IMR-90 (cell line): ENCODE measurements at regions not wholly inside any gene's neighbourhood (a gene's known extent, or its start where the extent isn't known, plus 50 kb on each side); places are given as distances from the start of the nearest gene placed in this dataset.

Experiments used
- ATAC-seq: fragments of 200-7000 bp; cut with Tn5 transposase; 2 replicates; pipeline ENCODE4 v1.9.1; 2020; ENCODE audit warnings: low read depth, mild to moderate bottlenecking, moderate library complexity
- BruUV-seq: library from RNA; stranded (reverse); fragments of 400-500 nt; replicated peaks from 2 replicates; lab custom pipeline; 2021; lab: Mats Ljungman, UMichigan
- CTCF ChIA-PET: fragments of 300-600 bp; formaldehyde crosslinking; extraction: SDS; loops from one replicate; lab custom pipeline; 2021; ENCODE audit warnings: antibody characterized with exemption; lab: Yijun Ruan, JAX
- POLR2A ChIA-PET: fragments of 300-600 bp; sonication (Branson Sonifier 250); formaldehyde crosslinking; loops from one replicate; lab custom pipeline; 2022; ENCODE audit warnings: antibody characterized with exemption; ENCODE audit not compliant: unreplicated experiment; lab: Charles Lee
- DNase-seq: peaks from one replicate; pipeline ENCODE4 v3.0.0; 2013
- H2AFZ ChIP-seq: replicated peaks from 2 replicates; pipeline ENCODE3; 2013; ENCODE audit warnings: low read length, mild to moderate bottlenecking; ENCODE audit not compliant: poor library complexity
- H2AK5ac ChIP-seq: 2 replicates; pipeline ENCODE4 v1.6.1; 2013; ENCODE audit warnings: low read depth, low read length, inconsistent platforms
- H2AK9ac ChIP-seq: replicated peaks from 2 replicates; pipeline ENCODE3; 2013; ENCODE audit warnings: mild to moderate bottlenecking, low read depth, low read length, moderate library complexity; ENCODE audit not compliant: poor library complexity
- H2BK120ac ChIP-seq: 2 replicates; pipeline ENCODE4 v1.6.1; 2013; ENCODE audit warnings: low read depth, low read length, inconsistent platforms
- H2BK15ac ChIP-seq: 3 replicates; pipeline ENCODE4 v1.6.1; 2013; ENCODE audit warnings: low read depth, low read length, inconsistent platforms
- H2BK20ac ChIP-seq: 2 replicates; pipeline ENCODE4 v1.6.1; 2013; ENCODE audit warnings: low read depth, mild to moderate bottlenecking, inconsistent platforms, low read length, moderate library complexity
- H2BK5ac ChIP-seq: 2 replicates; pipeline ENCODE4 v1.6.1; 2013; ENCODE audit warnings: mild to moderate bottlenecking, low read depth, low read length, inconsistent platforms; ENCODE audit not compliant: poor library complexity, severe bottlenecking
- H3K14ac ChIP-seq: replicated peaks from 2 replicates; pipeline ENCODE4 v1.6.1; 2013; ENCODE audit warnings: low read depth, low read length, inconsistent platforms
- H3K18ac ChIP-seq: 2 replicates; pipeline ENCODE4 v1.6.1; 2013; ENCODE audit warnings: low read depth, low read length, control low read depth
- H3K23ac ChIP-seq: 2 replicates; pipeline ENCODE4 v1.6.1; 2013; ENCODE audit warnings: low read depth, low read length, inconsistent platforms
- H3K27ac ChIP-seq: 2 replicates; pipeline ENCODE4 v1.5.1; 2013; ENCODE audit warnings: mild to moderate bottlenecking, control low read depth, low read length; ENCODE audit not compliant: insufficient read depth
- H3K27me3 ChIP-seq: 2 replicates; pipeline ENCODE4 v1.6.1; 2013; ENCODE audit warnings: low read length; ENCODE audit not compliant: control insufficient read depth, insufficient read depth
- H3K36me3 ChIP-seq: 2 replicates; pipeline ENCODE4 v1.6.1; 2013; ENCODE audit warnings: low read length, mixed read lengths; ENCODE audit not compliant: control insufficient read depth, insufficient read depth
- H3K4ac ChIP-seq: 2 replicates; pipeline ENCODE4 v1.6.1; 2013; ENCODE audit warnings: low read depth, low read length, inconsistent platforms
- H3K4me1 ChIP-seq: 2 replicates; pipeline ENCODE4 v1.6.1; 2013; ENCODE audit warnings: low read length, mixed read lengths; ENCODE audit not compliant: control insufficient read depth, insufficient read depth
- H3K4me2 ChIP-seq: 2 replicates; pipeline ENCODE4 v1.6.1; 2013; ENCODE audit warnings: low read depth, mild to moderate bottlenecking, control low read depth, low read length, moderate library complexity
- H3K4me3 ChIP-seq: 2 replicates; pipeline ENCODE4 v1.5.1; 2013; ENCODE audit warnings: low read depth, mild to moderate bottlenecking, control low read depth, low read length, moderate library complexity; ENCODE audit not compliant: insufficient read depth
- H3K56ac ChIP-seq: 2 replicates; pipeline ENCODE4 v1.6.1; 2013; ENCODE audit warnings: low read length, inconsistent platforms; ENCODE audit not compliant: insufficient read depth; ENCODE audit errors: extremely low read depth
- H3K79me1 ChIP-seq, 2 experiments: 2 replicates each; pipeline ENCODE4 v1.6.1; 2013; ENCODE audit warnings: low read length in 2 of 2, inconsistent platforms in 1 of 2, low read depth in 1 of 2
- H3K9ac ChIP-seq: 2 replicates; pipeline ENCODE4 v1.6.1; 2013; ENCODE audit warnings: low read depth, low read length, control low read depth
- H3K9me1 ChIP-seq: 2 replicates; pipeline ENCODE4 v1.6.1; 2013; ENCODE audit warnings: low read length, inconsistent platforms; ENCODE audit not compliant: insufficient read depth
- H3K9me3 ChIP-seq: 2 replicates; pipeline ENCODE4 v1.6.1; 2013; ENCODE audit warnings: low read length; ENCODE audit not compliant: control insufficient read depth, insufficient read depth
- H4K20me1 ChIP-seq: 2 replicates; pipeline ENCODE4 v1.6.1; 2013; ENCODE audit warnings: low read length, inconsistent platforms; ENCODE audit not compliant: insufficient read depth
- H4K5ac ChIP-seq: 2 replicates; pipeline ENCODE4 v1.6.1; 2013; ENCODE audit warnings: mild to moderate bottlenecking, low read depth, low read length, control low read depth
- H4K8ac ChIP-seq, 2 experiments: 2 replicates each; pipeline ENCODE4 v1.6.1; 2013; ENCODE audit warnings: low read depth in 2 of 2, low read length in 2 of 2, control low read depth in 1 of 2, inconsistent platforms in 1 of 2
- H4K91ac ChIP-seq: 2 replicates; pipeline ENCODE4 v1.6.1; 2013; ENCODE audit warnings: low read depth, low read length, inconsistent platforms; ENCODE audit not compliant: insufficient read depth
- BHLHE40 ChIP-seq: fragments of 150-350 bp; IDR thresholded peaks from 2 replicates; pipeline ENCODE4 v1.6.1; 2016; ENCODE audit warnings: mild to moderate bottlenecking, low read depth, low read length
- CEBPB ChIP-seq: IDR thresholded peaks from 2 replicates; pipeline ENCODE4 v1.6.1; 2012; ENCODE audit warnings: low read depth, low read length, improper control_type of control experiment
- CHD1 ChIP-seq: IDR thresholded peaks from 2 replicates; pipeline ENCODE4 v1.6.1; 2012; ENCODE audit warnings: low read depth, low read length, improper control_type of control experiment
- ELK1 ChIP-seq: fragments of 150-350 bp; IDR thresholded peaks from 2 replicates; pipeline ENCODE4 v1.6.1; 2016; ENCODE audit warnings: low read depth, mild to moderate bottlenecking, low read length, moderate library complexity, borderline replicate concordance
- FOS ChIP-seq: fragments of 150-350 bp; IDR thresholded peaks from 2 replicates; pipeline ENCODE4 v1.6.1; 2016; ENCODE audit warnings: low read depth, low read length
- MAFK ChIP-seq: IDR thresholded peaks from 2 replicates; pipeline ENCODE4 v1.6.1; 2012; ENCODE audit warnings: low read depth, low read length, improper control_type of control experiment
- MAZ ChIP-seq: IDR thresholded peaks from 2 replicates; pipeline ENCODE4 v1.6.1; 2012; ENCODE audit warnings: low read depth, mild to moderate bottlenecking, low read length, improper control_type of control experiment, moderate library complexity, borderline replicate concordance
- MXI1 ChIP-seq: IDR thresholded peaks from 2 replicates; pipeline ENCODE4 v1.6.1; 2012; ENCODE audit warnings: low read depth, mild to moderate bottlenecking, low read length, moderate library complexity, borderline replicate concordance
- NFE2L2 ChIP-seq: fragments of 150-350 bp; IDR thresholded peaks from 2 replicates; pipeline ENCODE4 v1.6.1; 2016; ENCODE audit warnings: low read depth, mild to moderate bottlenecking, low read length
- POLR2A ChIP-seq: IDR thresholded peaks from 2 replicates; pipeline ENCODE4 v1.6.1; 2012; ENCODE audit warnings: mild to moderate bottlenecking, low read depth, low read length
- RAD21 ChIP-seq: IDR thresholded peaks from 2 replicates; pipeline ENCODE4 v1.6.1; 2012; ENCODE audit warnings: low read length, improper control_type of control experiment
- RCOR1 ChIP-seq: IDR thresholded peaks from 2 replicates; pipeline ENCODE4 v1.6.1; 2012; ENCODE audit warnings: mild to moderate bottlenecking, low read length, improper control_type of control experiment; ENCODE audit not compliant: insufficient replicate concordance
- RFX5 ChIP-seq: IDR thresholded peaks from 2 replicates; pipeline ENCODE4 v1.8.0; 2012; ENCODE audit warnings: low read depth, mild to moderate bottlenecking, low read length, moderate library complexity
- SMC3 ChIP-seq: fragments of 150-350 bp; IDR thresholded peaks from 2 replicates; pipeline ENCODE4 v1.6.1; 2016; ENCODE audit warnings: low read depth, mild to moderate bottlenecking, antibody characterized with exemption, low read length, moderate library complexity
- USF2 ChIP-seq: fragments of 150-350 bp; IDR thresholded peaks from 2 replicates; pipeline ENCODE4 v1.6.1; 2017; ENCODE audit warnings: mild to moderate bottlenecking, antibody characterized with exemption, low read length, low read depth
- WGBS, 2 experiments: methylation state at CpG; one replicate each; pipeline versions ENCODE4 v1.1.5 to v1.1.7; 2013; ENCODE audit warnings: missing lambda C conversion rate in 2 of 2; ENCODE audit not compliant: insufficient read length in 1 of 2; ENCODE audit errors: extremely low coverage in 2 of 2; 5-methylcytosine and 5-hydroxymethylcytosine counted together
- dilution Hi-C: fragments of 300-500 bp; cut with HindIII; formaldehyde crosslinking; loops from one replicate; pipeline ENCODE4 v1.14.3; 2018; ENCODE audit warnings: low sequenced_read_pairs; ENCODE audit not compliant: unreplicated experiment
- in situ Hi-C: fragments of 300-500 bp; cut with MboI; formaldehyde crosslinking; loops from 3 replicates; pipeline ENCODE4 v1.14.3; 2019; ENCODE audit warnings: low sequenced_read_pairs, inconsistent platforms, mixed read lengths
- intact Hi-C: fragments of 100-400 bp; cut with micrococcal nuclease; formaldehyde crosslinking; loops from 2 replicates; pipeline ENCODE4 v1.10.0; 2022
- TF ChIP-seq, protein P1 (sequence below): conservative IDR thresholded peaks from 2 replicates; pipeline ENCODE4 v1.5.1; 2012; ENCODE audit warnings: mild to moderate bottlenecking, low read depth, low read length, improper control_type of control experiment

DNA sequence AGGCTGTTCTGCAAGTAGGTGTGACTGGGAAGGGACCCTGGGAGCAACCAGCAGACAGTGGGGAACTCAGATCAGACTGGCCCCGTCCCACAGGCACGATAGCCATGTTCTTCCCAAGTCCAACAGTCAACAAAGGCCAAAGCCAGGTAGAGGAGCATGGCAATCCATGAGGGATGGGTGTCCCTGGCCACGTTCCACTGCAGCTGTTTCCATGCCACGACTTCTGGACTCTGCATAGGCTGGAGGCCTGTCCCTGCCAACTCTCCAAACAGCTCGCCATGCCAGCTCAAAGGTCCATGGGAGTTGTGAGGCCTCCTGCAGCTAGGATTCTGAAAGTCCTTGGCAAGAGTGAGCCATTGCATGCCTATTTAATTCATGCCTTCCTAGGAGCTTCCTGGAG is 459.8 kb downstream of the CDH8 start:
- Histone ChIP-seq H3K14ac (no peak overlapping the region), H3K4me2 (no peak overlapping the region), H2BK120ac (no peak overlapping the region), H2BK20ac (no peak overlapping the region), H3K27me3 (no peaks in the 10 kb centered on the region), H2BK5ac (no peak overlapping the region), H2BK15ac (no peak overlapping the region), H3K9me3 (peaks cover 13% of the 10 kb centered on the region; the same call in 1 of the 2 replicates), H2AK5ac (no peak overlapping the region), H3K9me1 (no peaks in the 10 kb centered on the region), H2AK9ac (no peak overlapping the region), H3K36me3 (no peaks in the 10 kb centered on the region), H3K56ac (no peak overlapping the region), H4K8ac (no peak overlapping the region), H4K5ac (no peak overlapping the region), H4K20me1 (no peaks in the 10 kb centered on the region), H3K23ac (no peak overlapping the region), H3K79me1 (no peaks in the 10 kb centered on the region), H3K9ac (no peak overlapping the region), H3K4ac (no peak overlapping the region), H3K18ac (no peak overlapping the region), H3K27ac (no peak overlapping the region), H3K4me3 (no peak overlapping the region), H3K4me1 (no peaks in the 10 kb centered on the region), H4K91ac (no peak overlapping the region), H2AFZ (no peak overlapping the region)
- no peak for ATAC-seq
- intact Hi-C loops (no loop called here), in situ Hi-C loops (no loop called here), dilution Hi-C loops (no loop called here)
- POLR2A ChIA-PET: no interaction called here
- no peak for DNase-seq
- CTCF ChIA-PET: no interaction called here
- TF ChIP-seq CHD1 (no peak), BHLHE40 (no peak), RAD21 (no peak), CEBPB (no peak), RCOR1 (no peak), POLR2A (no peak), ELK1 (no peak), MAZ (no peak), NFE2L2 (no peak), USF2 (no peak), MAFK (no peak), RFX5 (no peak), MXI1 (no peak), FOS (no peak), SMC3 (no peak)
- TF ChIP-seq, protein P1, sequence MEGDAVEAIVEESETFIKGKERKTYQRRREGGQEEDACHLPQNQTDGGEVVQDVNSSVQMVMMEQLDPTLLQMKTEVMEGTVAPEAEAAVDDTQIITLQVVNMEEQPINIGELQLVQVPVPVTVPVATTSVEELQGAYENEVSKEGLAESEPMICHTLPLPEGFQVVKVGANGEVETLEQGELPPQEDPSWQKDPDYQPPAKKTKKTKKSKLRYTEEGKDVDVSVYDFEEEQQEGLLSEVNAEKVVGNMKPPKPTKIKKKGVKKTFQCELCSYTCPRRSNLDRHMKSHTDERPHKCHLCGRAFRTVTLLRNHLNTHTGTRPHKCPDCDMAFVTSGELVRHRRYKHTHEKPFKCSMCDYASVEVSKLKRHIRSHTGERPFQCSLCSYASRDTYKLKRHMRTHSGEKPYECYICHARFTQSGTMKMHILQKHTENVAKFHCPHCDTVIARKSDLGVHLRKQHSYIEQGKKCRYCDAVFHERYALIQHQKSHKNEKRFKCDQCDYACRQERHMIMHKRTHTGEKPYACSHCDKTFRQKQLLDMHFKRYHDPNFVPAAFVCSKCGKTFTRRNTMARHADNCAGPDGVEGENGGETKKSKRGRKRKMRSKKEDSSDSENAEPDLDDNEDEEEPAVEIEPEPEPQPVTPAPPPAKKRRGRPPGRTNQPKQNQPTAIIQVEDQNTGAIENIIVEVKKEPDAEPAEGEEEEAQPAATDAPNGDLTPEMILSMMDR: no peak
- no TSS peak for BruUV-seq
- 14% methylated on average over 4 of the region's 5 CpGs; no CpG with 5 or more reads in 1 of the 2 experiments for WGBS, 2 experiments
